ENCODE measurements at regions not wholly inside any gene's neighbourhood (a gene's known extent, or its start where the extent isn't known, plus 50 kb on each side); places are given as distances from the start of the nearest gene placed in this dataset.

- 86% methylated on average over 3 of the region's 3 CpGs for WGBS
- Histone ChIP-seq H3K4me1 (no peaks in the 10 kb centered on the region), H3K27ac (no peak overlapping the region), H3K9me3 (peaks cover 5% of the 10 kb centered on the region), H3K36me3 (no peaks in the 10 kb centered on the region), H3K27me3 (peaks cover 6% of the 10 kb centered on the region), H3K4me3 (no peak overlapping the region)
- no peak for DNase-seq (ENCODE audit: low spot score in 2 of 2)
- no peak for TF ChIP-seq POLR2A (IDR thresholded peaks at IDR 0.05)
- no peak for TF ChIP-seq CTCF (IDR thresholded peaks at IDR 0.05)
- TF ChIP-seq EP300 (IDR thresholded peaks at IDR 0.05), result no peak
- TF ChIP-seq POLR2AphosphoS5 (IDR thresholded peaks at IDR 0.05), result no peak
Observed at GRCh38 chr7:38054199-38054598, 123.8 kb upstream of the STARD3NL start.

GRCh38 chr7:38057829-38058228, 120.2 kb upstream of the STARD3NL start:
- no peak for TF ChIP-seq EP300 (IDR thresholded peaks at IDR 0.05)
- Histone ChIP-seq H3K4me1 (no peaks in the 10 kb centered on the region), H3K9me3 (no peaks in the 10 kb centered on the region), H3K27ac (no peak overlapping the region), H3K27me3 (no peaks in the 10 kb centered on the region), H3K4me3 (no peak overlapping the region), H3K36me3 (no peaks in the 10 kb centered on the region)
- WGBS, result 74% methylated on average over 4 of the region's 4 CpGs
- DNase-seq (ENCODE audit: low spot score in 2 of 2), result no peak

- H3K4me3 ChIP-seq, result no peak overlapping the region
- DNase-seq (ENCODE audit: low spot score in 2 of 2), result no peak
- 65% methylated on average over 4 of the region's 4 CpGs for WGBS
- no peaks in the 10 kb centered on the region for H3K36me3 ChIP-seq
- no peaks in the 10 kb centered on the region for H3K4me1 ChIP-seq
- no peak for TF ChIP-seq CTCF (IDR thresholded peaks at IDR 0.05)
- TF ChIP-seq POLR2AphosphoS5 (IDR thresholded peaks at IDR 0.05), result no peak
- no peak for TF ChIP-seq EP300 (IDR thresholded peaks at IDR 0.05)
- no peak for TF ChIP-seq POLR2A (IDR thresholded peaks at IDR 0.05)
- H3K9me3 ChIP-seq, result no peaks in the 10 kb centered on the region
- no peaks in the 10 kb centered on the region for H3K27me3 ChIP-seq
- H3K27ac ChIP-seq, result no peak overlapping the region
Observed at GRCh38 chr7:38060116-38060515, 117.9 kb upstream of the STARD3NL start.

- Histone ChIP-seq H3K4me1 (no peaks in the 10 kb centered on the region), H3K9me3 (no peaks in the 10 kb centered on the region), H3K27ac (no peak overlapping the region), H3K4me3 (no peak overlapping the region), H3K36me3 (no peaks in the 10 kb centered on the region), H3K27me3 (no peaks in the 10 kb centered on the region)
- WGBS, result 71% methylated on average over 1 of the region's 1 CpG
- DNase-seq (ENCODE audit: low spot score in 2 of 2), result no peak
- TF ChIP-seq POLR2AphosphoS5 (IDR thresholded peaks at IDR 0.05) (no peak), POLR2A (IDR thresholded peaks at IDR 0.05) (no peak), CTCF (IDR thresholded peaks at IDR 0.05) (no peak), EP300 (IDR thresholded peaks at IDR 0.05) (no peak)
Observed at GRCh38 chr7:38060637-38061036, 117.4 kb upstream of the STARD3NL start.

- TF ChIP-seq POLR2A (IDR thresholded peaks at IDR 0.05) (no peak), POLR2AphosphoS5 (IDR thresholded peaks at IDR 0.05) (no peak), EP300 (IDR thresholded peaks at IDR 0.05) (no peak), CTCF (IDR thresholded peaks at IDR 0.05) (no peak)
- whole genome bisulfite sequencing, result 79% methylated on average over 5 of the region's 5 CpGs
- DNase-seq (ENCODE audit: low spot score in 2 of 2), result no peak
Observed at GRCh38 chr7:38066391-38066790, 111.7 kb upstream of the STARD3NL start.

GRCh38 chr7:38068461-38068860, 109.6 kb upstream of the STARD3NL start:
- H3K4me1 ChIP-seq, result no peaks in the 10 kb centered on the region
- H3K4me3 ChIP-seq, result no peak overlapping the region
- H3K27me3 ChIP-seq, result no peaks in the 10 kb centered on the region
- 81% methylated on average over 2 of the region's 2 CpGs for WGBS
- H3K36me3 ChIP-seq, result no peaks in the 10 kb centered on the region
- H3K9me3 ChIP-seq, result no peaks in the 10 kb centered on the region
- H3K27ac ChIP-seq, result no peak overlapping the region
- TF ChIP-seq EP300 (IDR thresholded peaks at IDR 0.05) (no peak), POLR2A (IDR thresholded peaks at IDR 0.05) (no peak), CTCF (IDR thresholded peaks at IDR 0.05) (no peak), POLR2AphosphoS5 (IDR thresholded peaks at IDR 0.05) (no peak)
- no peak for DNase-seq (ENCODE audit: low spot score in 2 of 2)

More at GRCh38 chr7:38066391-38066790, 111.7 kb upstream of the STARD3NL start:
- Histone ChIP-seq H3K4me3 (no peak overlapping the region), H3K4me1 (no peaks in the 10 kb centered on the region), H3K36me3 (no peaks in the 10 kb centered on the region), H3K27ac (no peak overlapping the region), H3K9me3 (no peaks in the 10 kb centered on the region), H3K27me3 (no peaks in the 10 kb centered on the region)
